ENCODE measurements at regions not wholly inside any gene's neighbourhood (a gene's known extent, or its start where the extent isn't known, plus 50 kb on each side); places are given as distances from the start of the nearest gene placed in this dataset.

GRCh38 chr11:134505125-134505524 is 93.1 kb upstream of the B3GAT1 start (continued):
- TF ChIP-seq RBAK (CRISPR knock-in tag; IDR thresholded peaks at IDR 0.05) = no peak
- no peak for TF ChIP-seq ZNF790 (CRISPR knock-in tag; IDR thresholded peaks at IDR 0.05; ENCODE audit: borderline replicate concordance)
- no peak for TF ChIP-seq ZNF10 (CRISPR knock-in tag; IDR thresholded peaks at IDR 0.05; ENCODE audit: borderline replicate concordance, low read depth)

GRCh38 chr11:134504146-134504905 is 92.3 kb upstream of the B3GAT1 start:
- WGBS (ENCODE audit: low lambda C conversion rate) = 35% methylated on average over 14 of the region's 16 CpGs

More at GRCh38 chr11:134504146-134504905, 92.3 kb upstream of the B3GAT1 start:
- in situ Hi-C loops (cut with HindIII; ENCODE audit: extremely low pct_ligation_motif_present, low pct_unique_long_range_greater_than_20kb) = no loop called here
- peaks cover 0 to 15% of the 10 kb centered on the region in 2 experiments; a peak in 4 of 5 replicates for H3K27me3 ChIP-seq (ENCODE audit: control insufficient read depth in 1 of 2, insufficient read depth in 2 of 2, low read length in 2 of 2)
- H3K79me2 ChIP-seq (ENCODE audit: insufficient read depth, low read length) = no peaks in the 10 kb centered on the region
- BruUV-seq (replicated peaks) = no TSS peak
- no peak overlapping the region for H3K9ac ChIP-seq (ENCODE audit: insufficient read depth, low read depth, low read length)
- no peaks in the 10 kb centered on the region for H3K36me3 ChIP-seq (replicated peaks in 1 of 2; ENCODE audit: control insufficient read depth in 1 of 2, insufficient read depth in 2 of 2, low read length in 2 of 2)
- no peak overlapping the region for H2AFZ ChIP-seq (ENCODE audit: low read length)
- no peak for DNase-seq (ENCODE audit: low spot score)
- ChIA-PET CTCF (ENCODE audit: low intra/inter-chr PET ratio, low total read pairs) (no interaction called here), POLR2A (no interaction called here)
- ATAC-seq = no peak
- H3K9me3 ChIP-seq (ENCODE audit: low read length) = no peaks in the 10 kb centered on the region
- H3K4me2 ChIP-seq (ENCODE audit: low read depth, low read length) = no peak overlapping the region
- intact Hi-C loops (cut with micrococcal nuclease; ENCODE audit: unreplicated experiment) = no loop called here
- FAIRE-seq = no peak
- H3K27ac ChIP-seq (ENCODE audit: extremely low read length, insufficient read depth, low read length) = no peak overlapping the region
- no peaks in the 10 kb centered on the region for H4K20me1 ChIP-seq (ENCODE audit: insufficient read depth, low read length)
- H3K4me1 ChIP-seq (ENCODE audit: insufficient read depth, low read length) = no peaks in the 10 kb centered on the region
- no peak for TF ChIP-seq RXRA (CRISPR knock-in tag; IDR thresholded peaks at IDR 0.05)
- no peak for TF ChIP-seq SP4 (CRISPR knock-in tag; IDR thresholded peaks at IDR 0.05)
- no peak for TF ChIP-seq SMAD9 (CRISPR knock-in tag; IDR thresholded peaks at IDR 0.05)
- TF ChIP-seq SALL1 (CRISPR knock-in tag; IDR thresholded peaks at IDR 0.05) = no peak
- no peak for TF ChIP-seq MATR3 (CRISPR knock-in tag; IDR thresholded peaks at IDR 0.05)
- no peak for TF ChIP-seq NRL (CRISPR knock-in tag; IDR thresholded peaks at IDR 0.05; ENCODE audit: borderline replicate concordance)
- no peak for TF ChIP-seq NFAT5 (CRISPR knock-in tag; IDR thresholded peaks at IDR 0.05)
- TF ChIP-seq SRY (CRISPR knock-in tag; IDR thresholded peaks at IDR 0.05) = no peak
- no peak overlapping the region for H3K4me3 ChIP-seq (replicated peaks in 1 of 3; ENCODE audit: insufficient read depth in 1 of 3, low read depth in 2 of 3, low read length in 3 of 3)
